Right lobe of liver (tissue), 6 donors: ENCODE measurements at regions not wholly inside any gene's neighbourhood (a gene's known extent, or its start where the extent isn't known, plus 50 kb on each side); places are given as distances from the start of the nearest gene placed in this dataset.
"Not testable (repeated sequence)": the region's sequence is repeated elsewhere in the genome, so short reads cannot be mapped to it uniquely, and the experiment has no call there.

Source experiments
- ATAC-seq, 4 donors: fragments of 200-7000 bp; cut with Tn5 transposase; one replicate each; pipeline ENCODE4 v1.9.1; 2020; ENCODE audit warnings: mild to moderate bottlenecking in 4 of 4, moderate library complexity in 4 of 4
- DNase-seq, 3 donors: peaks; one replicate each; pipeline ENCODE4 v3.0.0-alpha.2; 2020
- H3K27ac ChIP-seq, 3 donors: fragments of 200-600 bp; one replicate each; pipeline ENCODE4 v1.8.0; 2022
- H3K27me3 ChIP-seq, 2 donors: fragments of 200-600 bp; one replicate each; pipeline ENCODE4 v1.8.0; 2022
- H3K36me3 ChIP-seq, 4 donors: fragments of 200-600 bp; sonication (generic) in 1 of 4; one replicate each; pipeline versions ENCODE4 v1.5.1 to v1.8.0; 2017 to 2022; ENCODE audit warnings: control low read depth in 1 of 4
- H3K4me1 ChIP-seq, 4 donors: fragments of 200-600 bp; sonication (generic) in 1 of 4; one replicate each; pipeline versions ENCODE4 v1.5.1 to v1.8.0; 2017 to 2022; ENCODE audit warnings: control low read depth in 1 of 4
- H3K4me3 ChIP-seq, 3 donors: fragments of 200-600 bp; one replicate each; pipeline ENCODE4 v1.8.0; 2022
- H3K9me3 ChIP-seq, 4 donors: fragments of 200-600 bp; sonication (generic) in 1 of 4; one replicate each; pipeline versions ENCODE4 v1.5.1 to v1.8.0; 2017 to 2022; ENCODE audit warnings: control low read depth in 1 of 4
- POLR2A ChIP-seq: fragments of 450-650 bp; IDR thresholded peaks from one replicate; pipeline ENCODE4 v1.6.1; 2017; ENCODE audit warnings: antibody characterized with exemption, mild to moderate bottlenecking
- WGBS: methylation state at CpG from one replicate; pipeline ENCODE4 v1.1.6; 2018; ENCODE audit warnings: low coverage, low lambda C conversion rate; ENCODE audit not compliant: insufficient coverage; ENCODE audit errors: missing lambda C conversion rate; 5-methylcytosine and 5-hydroxymethylcytosine counted together
- intact Hi-C, 2 donors: fragments of 100-400 bp; cut with DNase I; formaldehyde crosslinking; loops; one replicate each; pipeline versions ENCODE4 v1.11.2 to v1.14.1; 2022
- TF ChIP-seq, protein P1 (sequence below), 4 donors: fragments of 200-600 bp in 3 of 4; fragments of 450-650 bp in 1 of 4; IDR thresholded peaks; one replicate each; pipeline versions ENCODE4 v1.5.1 to v1.8.0; 2016 to 2022; ENCODE audit warnings: antibody characterized with exemption in 4 of 4, mild to moderate bottlenecking in 2 of 4
- donor health status: DM: no; HTN: yes; CAD: no.
- donor health status: DM: no; HTN: no; CAD: no.
- donor health status: DM: no; HTN: no; CAD: no.
- donor health status: DM: no; HTN: yes; CAD: no.
- donor health status: DM: no; HTN: yes; CAD: no.

GRCh38 chr4:93947286-93947685 lies 118.7 kb downstream of the ATOH1 start:
- Histone ChIP-seq H3K4me3 (no peak overlapping the region), H3K36me3 (no peaks in the 10 kb centered on the region), H3K9me3 (no peaks in the 10 kb centered on the region), H3K4me1 (no peaks in the 10 kb centered on the region), H3K27me3 (no peaks in the 10 kb centered on the region), H3K27ac (no peak overlapping the region)
- no peak for ATAC-seq
- TF ChIP-seq POLR2A = no peak
- TF ChIP-seq, protein P1, sequence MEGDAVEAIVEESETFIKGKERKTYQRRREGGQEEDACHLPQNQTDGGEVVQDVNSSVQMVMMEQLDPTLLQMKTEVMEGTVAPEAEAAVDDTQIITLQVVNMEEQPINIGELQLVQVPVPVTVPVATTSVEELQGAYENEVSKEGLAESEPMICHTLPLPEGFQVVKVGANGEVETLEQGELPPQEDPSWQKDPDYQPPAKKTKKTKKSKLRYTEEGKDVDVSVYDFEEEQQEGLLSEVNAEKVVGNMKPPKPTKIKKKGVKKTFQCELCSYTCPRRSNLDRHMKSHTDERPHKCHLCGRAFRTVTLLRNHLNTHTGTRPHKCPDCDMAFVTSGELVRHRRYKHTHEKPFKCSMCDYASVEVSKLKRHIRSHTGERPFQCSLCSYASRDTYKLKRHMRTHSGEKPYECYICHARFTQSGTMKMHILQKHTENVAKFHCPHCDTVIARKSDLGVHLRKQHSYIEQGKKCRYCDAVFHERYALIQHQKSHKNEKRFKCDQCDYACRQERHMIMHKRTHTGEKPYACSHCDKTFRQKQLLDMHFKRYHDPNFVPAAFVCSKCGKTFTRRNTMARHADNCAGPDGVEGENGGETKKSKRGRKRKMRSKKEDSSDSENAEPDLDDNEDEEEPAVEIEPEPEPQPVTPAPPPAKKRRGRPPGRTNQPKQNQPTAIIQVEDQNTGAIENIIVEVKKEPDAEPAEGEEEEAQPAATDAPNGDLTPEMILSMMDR (IDR thresholded peaks at IDR 0.05) = no peak
- intact Hi-C loops = no loop called here
- no peak for DNase-seq

DNA sequence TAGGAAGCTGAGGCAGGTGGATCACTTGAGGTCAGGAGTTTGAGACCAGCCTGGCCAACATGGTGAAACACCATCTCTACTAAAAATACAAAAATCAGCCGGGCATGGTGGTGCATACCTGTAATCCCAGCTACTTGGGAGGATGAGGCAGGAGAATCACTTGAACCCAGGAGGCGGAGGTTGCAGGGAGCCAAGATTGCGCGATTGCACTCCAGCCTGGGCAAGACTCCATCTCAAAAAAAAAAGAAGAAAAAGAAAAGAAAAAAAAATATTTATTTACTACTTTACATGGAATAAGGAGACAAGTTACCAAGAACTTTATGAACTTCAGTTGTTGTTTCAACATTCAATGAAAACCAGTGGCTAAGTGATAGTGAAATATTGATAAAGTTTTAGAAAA lies 121.7 kb downstream of the ATOH1 start:
- H3K27ac ChIP-seq, ATAC-seq, intact Hi-C loops, H3K36me3 ChIP-seq, H3K27me3 ChIP-seq, DNase-seq, H3K4me1 ChIP-seq, H3K9me3 ChIP-seq, H3K4me3 ChIP-seq: not testable (repeated sequence)
- 60% methylated on average over 4 of the region's 4 CpGs for WGBS

DNA sequence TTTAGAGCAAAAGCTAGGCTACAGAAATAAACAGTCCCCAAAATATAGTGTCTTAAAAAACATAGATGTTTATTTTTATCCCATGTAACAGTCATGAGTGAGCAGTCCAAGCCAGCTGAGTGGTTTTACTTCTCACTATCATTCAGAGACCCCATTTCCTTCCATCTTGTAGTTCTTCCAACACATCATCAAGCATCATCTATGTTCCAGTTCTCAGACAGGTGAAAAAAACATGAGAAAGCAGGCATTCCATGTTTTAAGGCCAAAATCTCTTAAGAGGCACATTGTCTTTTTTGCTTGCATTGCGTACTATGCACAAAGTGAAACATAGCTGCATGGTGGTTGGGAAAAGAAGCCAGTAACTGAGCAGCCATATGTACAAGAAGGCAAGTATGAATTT lies 128.6 kb downstream of the ATOH1 start:
- TF ChIP-seq, protein P1 (IDR thresholded peaks at IDR 0.05) = no peak
- TF ChIP-seq POLR2A = no peak
- H3K27ac ChIP-seq = no peak overlapping the region
- 62% methylated on average over 1 of the region's 1 CpG for WGBS
- H3K36me3 ChIP-seq = no peaks in the 10 kb centered on the region
- no peak overlapping the region for H3K4me3 ChIP-seq
- ATAC-seq = no peak
- intact Hi-C loops = no loop called here
- H3K27me3 ChIP-seq = no peaks in the 10 kb centered on the region
- H3K9me3 ChIP-seq = no peaks in the 10 kb centered on the region
- DNase-seq = no peak
- H3K4me1 ChIP-seq = no peaks in the 10 kb centered on the region

DNA sequence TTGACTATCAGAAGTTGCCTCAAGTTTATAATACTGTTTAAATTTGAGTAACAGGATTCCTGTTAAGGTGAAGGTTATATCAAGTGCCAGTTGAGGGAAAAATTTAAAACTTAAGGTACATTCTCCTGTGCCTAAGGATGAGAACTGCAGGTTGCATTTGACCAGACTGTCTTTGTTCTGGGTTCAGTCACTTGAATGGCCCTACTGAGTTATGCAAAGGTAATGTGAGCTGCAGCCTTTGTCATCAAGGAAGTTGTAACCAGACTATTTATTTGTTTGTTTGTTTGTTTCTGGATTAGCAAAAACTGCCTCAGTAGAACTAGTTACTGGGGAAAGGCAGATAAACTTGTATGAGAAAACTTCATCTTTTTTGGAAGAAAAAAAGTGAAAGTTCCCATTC lies 131.9 kb downstream of the ATOH1 start:
- DNase-seq (no peak), ATAC-seq (no peak)
- TF ChIP-seq, protein P1 (IDR thresholded peaks at IDR 0.05) = no peak
- TF ChIP-seq POLR2A = no peak
- Histone ChIP-seq H3K36me3 (no peaks in the 10 kb centered on the region), H3K4me3 (no peak overlapping the region), H3K27ac (no peak overlapping the region), H3K9me3 (no peaks in the 10 kb centered on the region), H3K27me3 (no peaks in the 10 kb centered on the region), H3K4me1 (no peaks in the 10 kb centered on the region)
- intact Hi-C loops = no loop called here

GRCh38 chr4:93960916-93961315 lies 132.4 kb downstream of the ATOH1 start:
- Histone ChIP-seq H3K9me3 (no peaks in the 10 kb centered on the region), H3K36me3 (no peaks in the 10 kb centered on the region), H3K27me3 (no peaks in the 10 kb centered on the region), H3K27ac (no peak overlapping the region), H3K4me3 (no peak overlapping the region), H3K4me1 (no peaks in the 10 kb centered on the region)
- intact Hi-C loops = no loop called here
- WGBS = 48% methylated on average over 3 of the region's 3 CpGs
- DNase-seq = no peak
- no peak for ATAC-seq
- no peak for TF ChIP-seq POLR2A
- TF ChIP-seq, protein P1 (IDR thresholded peaks at IDR 0.05) = no peak
